ENCODE measurements at regions not wholly inside any gene's neighbourhood (a gene's known extent, or its start where the extent isn't known, plus 50 kb on each side); places are given as distances from the start of the nearest gene placed in this dataset.

GRCh38 chr13:40341096-40341471, 325.4 kb downstream of the FOXO1 start:
- no peak overlapping the region for H3K4me3 Mint-ChIP-seq
- H3K27ac Mint-ChIP-seq = no peak overlapping the region
- no peaks in the 10 kb centered on the region; the same call in 1 of the 2 replicates for H3K4me1 Mint-ChIP-seq (ENCODE audit: low read depth)
- H3K9me3 Mint-ChIP-seq = no peaks in the 10 kb centered on the region; the same call in 1 of the 2 replicates
- H3K36me3 Mint-ChIP-seq (ENCODE audit: low read depth) = no peaks in the 10 kb centered on the region
- DNase-seq = no peak
- no peak for TF ChIP-seq CTCF (IDR thresholded peaks at IDR 0.05)
- H3K27me3 Mint-ChIP-seq (ENCODE audit: insufficient read depth) = no peaks in the 10 kb centered on the region; the same call in none of the 2 replicates

GRCh38 chr13:40341501-40341900, 324.9 kb downstream of the FOXO1 start:
- H3K9me3 Mint-ChIP-seq = no peaks in the 10 kb centered on the region; the same call in 1 of the 2 replicates
- no peak overlapping the region for H3K27ac Mint-ChIP-seq
- no peaks in the 10 kb centered on the region for H3K36me3 Mint-ChIP-seq (ENCODE audit: low read depth)
- TF ChIP-seq CTCF (IDR thresholded peaks at IDR 0.05) = no peak
- no peak overlapping the region for H3K4me3 Mint-ChIP-seq
- H3K4me1 Mint-ChIP-seq (ENCODE audit: low read depth) = no peaks in the 10 kb centered on the region; the same call in 1 of the 2 replicates
- H3K27me3 Mint-ChIP-seq (ENCODE audit: insufficient read depth) = no peaks in the 10 kb centered on the region; the same call in none of the 2 replicates
- DNase-seq = no peak

- no peak for DNase-seq
- Mint-ChIP-seq H3K4me1 (ENCODE audit: low read depth) (no peaks in the 10 kb centered on the region; the same call in 1 of the 2 replicates), H3K36me3 (ENCODE audit: low read depth) (no peaks in the 10 kb centered on the region), H3K4me3 (no peak overlapping the region), H3K27me3 (ENCODE audit: insufficient read depth) (no peaks in the 10 kb centered on the region; the same call in none of the 2 replicates), H3K9me3 (no peaks in the 10 kb centered on the region; the same call in 1 of the 2 replicates), H3K27ac (no peak overlapping the region)
- no peak for TF ChIP-seq CTCF (IDR thresholded peaks at IDR 0.05)
Observed at GRCh38 chr13:40342461-40342860, 324.0 kb downstream of the FOXO1 start.

GRCh38 chr13:40342901-40343300, 323.5 kb downstream of the FOXO1 start:
- Mint-ChIP-seq H3K4me1 (ENCODE audit: low read depth) (no peaks in the 10 kb centered on the region; the same call in 1 of the 2 replicates), H3K27ac (no peak overlapping the region), H3K27me3 (ENCODE audit: insufficient read depth) (no peaks in the 10 kb centered on the region; the same call in none of the 2 replicates), H3K36me3 (ENCODE audit: low read depth) (no peaks in the 10 kb centered on the region), H3K9me3 (no peaks in the 10 kb centered on the region; the same call in none of the 2 replicates), H3K4me3 (no peak overlapping the region)
- no peak for TF ChIP-seq CTCF (IDR thresholded peaks at IDR 0.05)
- DNase-seq = no peak

GRCh38 chr13:40343550-40344269, 322.7 kb downstream of the FOXO1 start:
- no peaks in the 10 kb centered on the region for H3K36me3 Mint-ChIP-seq (ENCODE audit: low read depth)
- no peak for DNase-seq
- no peaks in the 10 kb centered on the region; the same call in none of the 2 replicates for H3K27me3 Mint-ChIP-seq (ENCODE audit: insufficient read depth)
- H3K27ac Mint-ChIP-seq = no peak overlapping the region
- no peak overlapping the region for H3K4me3 Mint-ChIP-seq
- no peak for TF ChIP-seq CTCF (IDR thresholded peaks at IDR 0.05)
- H3K4me1 Mint-ChIP-seq (ENCODE audit: low read depth) = no peaks in the 10 kb centered on the region; the same call in 1 of the 2 replicates
- H3K9me3 Mint-ChIP-seq = no peaks in the 10 kb centered on the region; the same call in 1 of the 2 replicates

All from HFFc6 (cell line).